Heart right ventricle (tissue), 16 donors: ENCODE measurements at regions not wholly inside any gene's neighbourhood (a gene's known extent, or its start where the extent isn't known, plus 50 kb on each side); places are given as distances from the start of the nearest gene placed in this dataset.
"Not testable (repeated sequence)": the region's sequence is repeated elsewhere in the genome, so short reads cannot be mapped to it uniquely, and the experiment has no call there.

Experiments
- ATAC-seq, 8 donors: fragments of 200-7000 bp; cut with Tn5 transposase; one replicate each; pipeline ENCODE4 v1.9.1; 2020; ENCODE audit warnings: mild to moderate bottlenecking in 8 of 8, moderate library complexity in 8 of 8, moderate number of reproducible peaks in 1 of 8
- DNase-seq, 2 donors: peaks; one replicate each; pipeline ENCODE4 v3.0.0-alpha.2; 2020
- H3K27ac ChIP-seq, 10 donors: fragments of 200-600 bp; sonication (generic) in 2 of 10; one replicate each; pipeline versions ENCODE4 v1.5.0 to v1.8.0; 2020 to 2022; ENCODE audit warnings: mild to moderate bottlenecking in 3 of 10
- H3K27me3 ChIP-seq, 7 donors: fragments of 200-600 bp; one replicate each; pipeline ENCODE4 v1.8.0; 2021 to 2022; ENCODE audit warnings: mild to moderate bottlenecking in 2 of 7
- H3K36me3 ChIP-seq, 9 donors: fragments of 200-600 bp; sonication (generic) in 1 of 9; one replicate each; pipeline versions ENCODE4 v1.5.0 to v1.8.0; 2020 to 2022; ENCODE audit warnings: mild to moderate bottlenecking in 2 of 9
- H3K4me1 ChIP-seq, 9 donors: fragments of 200-600 bp; sonication (generic) in 1 of 9; one replicate each; pipeline versions ENCODE4 v1.5.0 to v1.8.0; 2020 to 2022; ENCODE audit warnings: mild to moderate bottlenecking in 4 of 9
- H3K4me3 ChIP-seq, 10 donors: fragments of 200-600 bp; sonication (generic) in 2 of 10; one replicate each; pipeline versions ENCODE4 v1.5.0 to v1.8.0; 2020 to 2022; ENCODE audit warnings: mild to moderate bottlenecking in 7 of 10, moderate library complexity in 2 of 10
- H3K9me3 ChIP-seq, 11 donors: fragments of 200-600 bp in 10 of 11; sonication (generic) in 2 of 11; one replicate each; pipeline versions ENCODE4 v1.5.0 to v1.8.0; 2013 to 2022; ENCODE audit warnings: mild to moderate bottlenecking in 2 of 11, control low read depth in 1 of 11, moderate library complexity in 1 of 11
- CTCF ChIP-seq, 9 donors: fragments of 200-600 bp; sonication (generic) in 2 of 9; IDR thresholded peaks; one replicate each; pipeline versions ENCODE4 v1.5.0 to v1.8.0; 2021 to 2022; ENCODE audit warnings: antibody characterized with exemption in 9 of 9, mild to moderate bottlenecking in 5 of 9, moderate library complexity in 1 of 9
- WGBS, 2 donors: extraction: QIAGEN DNeasy Blood & Tissue Kit; methylation state at CpG; one replicate each; pipeline ENCODE4 v1.1.7; 2013; ENCODE audit warnings: inconsistent platforms in 1 of 2; 5-methylcytosine and 5-hydroxymethylcytosine counted together
- intact Hi-C, 10 donors: fragments of 100-400 bp; cut with DNase I; formaldehyde crosslinking; loops; one replicate each; pipeline versions ENCODE4 v1.11.1 to v1.14.2; 2022
- donor health status: Arrhythmogenic right ventricular cardiomyopathy.
- donor health status: ischemic (EF 13 %, LVEDD 7.1; RV severe dilation, severe dysfunction).
- donor health status: healthy with polysubstance abuse.
- donor health status: DM: no; HTN: yes; CAD: no.
- donor health status: DM: no; HTN: no; CAD: no.
- donor health status: ischemic (EF 25% LVEDD 6.9; RV normal size, moderate dysfunction).
- donor health status: ischemic (EF 25% LVEDD 5.7; RV mildly dilated, moderate dysfunction).
- donor health status: healthy.
- donor health status: DM: yes; HTN: yes; CAD: no.
- donor health status: Ischemic cardiomyopathy.
- donor health status: ischemic (EF 35%, LVEDD 5.7; RV mildly dilated, moderate dysfunction).
- donor health status: nonischemic (EF 11% LVEDD 7.7; RV severe dilation, severe dysfunction).
- donor health status: DM: yes; HTN: yes; CAD: no.
- donor health status: PGD.
- donor health status: ischemic (EF 29% LVEDD 5.4; RV normal size, mild dysfunction).
- donor health status: nonischemic (EF 23%, LVEDD 6.1; RV moderate dilation, normal function).

DNA sequence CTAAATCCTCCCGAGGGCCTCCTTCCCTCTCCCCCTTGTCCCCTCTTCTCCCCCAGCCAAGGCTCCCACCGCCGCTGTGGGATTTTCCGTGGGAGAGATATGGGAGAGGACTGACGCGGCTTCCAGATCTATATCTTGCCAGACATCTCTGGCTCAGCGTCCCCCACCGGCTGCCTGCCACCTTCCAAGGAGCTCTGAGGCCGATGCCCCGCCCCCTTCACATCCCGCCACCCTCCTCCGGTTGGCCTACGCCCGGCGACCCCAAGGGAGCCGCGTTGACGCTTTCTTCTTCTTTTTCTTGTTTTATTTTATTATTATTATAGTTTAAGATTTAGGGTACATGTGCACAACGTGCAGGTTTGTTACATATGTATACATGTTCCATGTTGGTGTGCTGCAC lies 352.2 kb upstream of the DEFB115 start:
- H3K36me3 ChIP-seq, DNase-seq, ATAC-seq, H3K4me3 ChIP-seq, H3K4me1 ChIP-seq, H3K27ac ChIP-seq, H3K27me3 ChIP-seq, intact Hi-C loops: not testable (repeated sequence)
- 84 to 93% methylated on average over 19 of the region's 19 CpGs for WGBS, 2 donors
- H3K9me3 ChIP-seq, result peaks cover 0 to 29% (median 0%) of the 10 kb centered on the region in 11 donors

DNA sequence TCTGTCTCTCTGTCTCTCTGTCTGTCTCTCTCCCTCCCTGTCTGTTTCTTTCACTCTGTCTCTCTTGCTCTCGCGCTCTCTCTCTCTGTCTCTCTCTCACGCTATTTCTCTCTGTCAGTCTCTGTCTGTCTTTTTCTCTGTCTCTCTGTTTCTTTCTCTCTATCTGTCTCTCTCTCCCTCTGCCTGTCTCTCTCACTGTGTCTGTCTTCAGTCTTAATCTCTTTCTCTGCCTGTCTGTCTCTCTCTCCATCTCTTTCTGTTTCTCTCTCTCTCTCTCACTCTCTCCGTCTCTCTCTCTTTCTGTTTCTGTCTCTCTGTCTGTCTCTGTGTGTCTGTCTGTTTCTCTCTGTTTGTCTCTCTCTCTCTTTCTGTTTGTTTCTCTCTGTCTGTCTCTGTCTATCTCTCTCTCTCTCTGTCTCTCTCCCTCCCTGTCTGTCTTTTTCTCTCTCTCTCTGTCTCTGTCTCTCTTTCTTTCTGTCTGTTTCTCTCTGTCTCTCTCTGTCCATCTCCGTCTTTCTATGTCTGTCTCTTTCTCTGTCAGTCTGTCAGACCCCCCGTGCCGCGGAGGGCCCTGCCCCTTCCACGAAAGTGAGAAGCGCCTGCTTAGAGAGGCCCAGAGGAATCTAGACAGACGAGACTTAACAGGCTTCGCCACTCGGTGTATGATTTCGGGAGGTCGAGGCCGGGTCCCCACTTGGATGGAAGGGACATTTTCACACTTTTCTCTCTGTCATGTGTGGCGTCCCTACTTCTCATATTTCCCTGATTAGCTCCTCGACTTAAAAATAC lies 346.3 kb upstream of the DEFB115 start:
- no peaks in the 10 kb centered on the region for H3K36me3 ChIP-seq
- TF ChIP-seq CTCF (IDR thresholded peaks at IDR 0.05), result no peak
- H3K4me3 ChIP-seq, result no peak overlapping the region
- H3K27me3 ChIP-seq, result peaks cover 0 to 12% (median 0%) of the 10 kb centered on the region in 7 donors
- H3K9me3 ChIP-seq, result peaks cover 0 to 24% (median 0%) of the 10 kb centered on the region in 11 donors
- DNase-seq (no peak), ATAC-seq (no peak)
- peaks cover 0 to 3% (median 0%) of the 10 kb centered on the region in 9 donors for H3K4me1 ChIP-seq
- H3K27ac ChIP-seq, result no peak overlapping the region
- intact Hi-C loops, result no loop called here
- 63 to 82% methylated on average over 18 of the region's 18 CpGs for WGBS, 2 donors

DNA sequence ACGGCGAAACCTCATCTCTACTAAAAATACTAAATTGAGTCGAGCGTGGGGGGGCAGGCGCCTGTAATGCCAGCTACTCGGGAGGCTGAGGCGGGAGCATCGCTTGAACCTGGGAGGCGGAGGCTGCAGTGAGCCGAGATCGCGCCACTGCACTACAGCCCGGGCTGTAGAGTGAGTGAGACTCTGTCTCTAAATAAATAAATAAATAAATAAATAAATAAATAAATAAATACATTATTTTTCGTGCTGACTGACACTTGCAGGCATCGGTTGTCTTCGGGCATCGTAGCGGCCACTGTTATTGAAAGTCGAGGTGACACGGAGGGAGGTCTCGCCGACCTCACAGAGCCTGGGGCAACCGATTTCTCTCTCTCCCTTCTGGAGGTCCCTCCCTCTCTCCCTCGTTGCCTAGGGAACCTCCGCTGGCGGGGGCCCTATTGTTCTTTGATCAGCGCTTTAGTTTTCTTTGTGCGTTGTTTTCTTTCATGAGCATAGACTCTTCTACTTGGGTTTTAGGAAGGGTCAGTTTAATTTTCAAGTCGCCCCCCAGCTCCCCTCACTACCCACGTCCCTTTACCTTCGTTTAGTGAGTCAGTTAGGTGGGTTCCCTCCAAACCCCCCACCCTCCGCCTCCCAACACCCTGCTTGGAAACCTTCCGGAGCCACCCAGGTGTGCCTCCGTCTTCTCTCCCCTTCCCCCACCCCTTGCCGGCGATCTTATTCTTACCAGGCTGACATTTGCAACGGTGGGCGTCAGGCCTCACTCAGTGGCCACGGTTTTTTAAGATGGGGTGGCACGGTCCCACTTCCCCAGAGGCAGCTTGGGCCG lies 345.4 kb upstream of the DEFB115 start:
- WGBS, 2 donors, result 11 to 37% methylated on average over 40 to 41 of the region's 41 CpGs
- TF ChIP-seq CTCF (IDR thresholded peaks at IDR 0.05), result peak in 3 of 9 donors; percentile 15 to 23 (median 15)
- H3K36me3 ChIP-seq, H3K4me1 ChIP-seq, H3K27ac ChIP-seq, intact Hi-C loops, DNase-seq, ATAC-seq: not testable (repeated sequence)
- H3K9me3 ChIP-seq, result peaks cover 0 to 24% (median 0%) of the 10 kb centered on the region in 11 donors
- peaks cover 0 to 12% (median 0%) of the 10 kb centered on the region in 7 donors for H3K27me3 ChIP-seq
- H3K4me3 ChIP-seq, result peak overlapping the region in 4 of 10 donors; percentile 17 to 44 (median 33)

- H3K9me3 ChIP-seq, result peaks cover 0 to 24% (median 0%) of the 10 kb centered on the region in 11 donors
- H3K27ac ChIP-seq, H3K4me1 ChIP-seq, DNase-seq, intact Hi-C loops, H3K36me3 ChIP-seq, ATAC-seq: not testable (repeated sequence)
- WGBS, 2 donors, result 6 to 24% methylated on average over 11 of the region's 12 CpGs
- peak overlapping the region in 4 of 10 donors; percentile 17 to 44 (median 33) for H3K4me3 ChIP-seq
- peaks cover 0 to 12% (median 0%) of the 10 kb centered on the region in 7 donors for H3K27me3 ChIP-seq
Measured at GRCh38 chr20:30912661-30913026, 344.8 kb upstream of the DEFB115 start.

- H3K36me3 ChIP-seq, ATAC-seq, H3K4me1 ChIP-seq, intact Hi-C loops, DNase-seq, H3K27ac ChIP-seq, H3K4me3 ChIP-seq: not testable (repeated sequence)
- Histone ChIP-seq H3K9me3 (peaks cover 0 to 23% (median 0%) of the 10 kb centered on the region in 11 donors), H3K27me3 (peaks cover 0 to 20% (median 0%) of the 10 kb centered on the region in 7 donors)
- 83 to 84% methylated on average over 5 of the region's 5 CpGs for WGBS, 2 donors
Measured at GRCh38 chr20:30916404-30916803, 341.1 kb upstream of the DEFB115 start.
